Neural progenitor cell (in vitro differentiated cells): ENCODE measurements at regions not wholly inside any gene's neighbourhood (a gene's known extent, or its start where the extent isn't known, plus 50 kb on each side); places are given as distances from the start of the nearest gene placed in this dataset.

Source experiments
- DNase-seq: peaks from one replicate; pipeline ENCODE4 v3.0.0-alpha.2; 2016; ENCODE audit warnings: low spot score
- H2AFZ ChIP-seq: fragments of 200-600 bp; sonication (generic); replicated peaks from 2 replicates; pipeline ENCODE4 v1.6.1; 2016; ENCODE audit warnings: antibody characterized with exemption
- H3F3A ChIP-seq: fragments of 200-600 bp; sonication (generic); 2 replicates; pipeline ENCODE4 v1.6.1; 2016; ENCODE audit warnings: antibody characterized with exemption, low read depth
- H3K27ac ChIP-seq: fragments of 200-600 bp; sonication (generic); 2 replicates; pipeline ENCODE4 v1.5.1; 2016; ENCODE audit warnings: mild to moderate bottlenecking
- H3K27me3 ChIP-seq: fragments of 200-600 bp; sonication (generic); 2 replicates; pipeline ENCODE4 v1.6.1; 2016; ENCODE audit warnings: mild to moderate bottlenecking, moderate library complexity
- H3K36me3 ChIP-seq: fragments of 200-600 bp; sonication (generic); 2 replicates; pipeline ENCODE4 v1.5.1; 2016
- H3K4me1 ChIP-seq: fragments of 200-600 bp; sonication (generic); 2 replicates; pipeline ENCODE4 v1.6.1; 2016; ENCODE audit warnings: mixed run types
- H3K4me2 ChIP-seq: fragments of 200-600 bp; sonication (generic); 2 replicates; pipeline ENCODE4 v1.6.1; 2016
- H3K4me3 ChIP-seq: fragments of 200-600 bp; sonication (generic); 2 replicates; pipeline ENCODE4 v1.5.1; 2016
- H3K79me2 ChIP-seq: fragments of 200-600 bp; sonication (generic); 2 replicates; pipeline ENCODE4 v1.6.1; 2016; ENCODE audit warnings: low read depth
- H3K9ac ChIP-seq: fragments of 200-600 bp; sonication (generic); 2 replicates; pipeline ENCODE4 v1.6.1; 2016
- H3K9me3 ChIP-seq: fragments of 200-600 bp; sonication (generic); 2 replicates; pipeline ENCODE4 v1.5.1; 2016; ENCODE audit warnings: low read depth
- H4K20me1 ChIP-seq: fragments of 200-600 bp; sonication (generic); 2 replicates; pipeline ENCODE4 v1.6.1; 2016; ENCODE audit warnings: low read depth
- H3K27ac Mint-ChIP-seq: 3 replicates; pipeline ENCODE4 v1.8.0; 2021; ENCODE audit warnings: mixed read lengths
- H3K27me3 Mint-ChIP-seq: 2 replicates; pipeline ENCODE4 v1.8.0; 2022; ENCODE audit warnings: low read depth, mild to moderate bottlenecking, inconsistent platforms, moderate library complexity, mixed read lengths; ENCODE audit not compliant: insufficient read depth
- H3K36me3 Mint-ChIP-seq: 3 replicates; pipeline ENCODE4 v1.8.0; 2021; ENCODE audit warnings: mixed read lengths
- H3K4me1 Mint-ChIP-seq: 3 replicates; pipeline ENCODE4 v1.8.0; 2021; ENCODE audit warnings: mixed read lengths
- H3K4me3 Mint-ChIP-seq: 3 replicates; pipeline ENCODE4 v1.8.0; 2021; ENCODE audit warnings: mild to moderate bottlenecking, moderate library complexity, mixed read lengths
- H3K9me3 Mint-ChIP-seq: 3 replicates; pipeline ENCODE4 v1.8.0; 2020; ENCODE audit warnings: mixed read lengths
- CTCF ChIP-seq: fragments of 200-600 bp; sonication (generic); IDR thresholded peaks from 2 replicates; pipeline ENCODE4 v1.5.1; 2017; ENCODE audit warnings: antibody characterized with exemption, mild to moderate bottlenecking
- EZH2 ChIP-seq: fragments of 200-600 bp; sonication (generic); IDR thresholded peaks from 2 replicates; pipeline ENCODE4 v1.6.1; 2017; ENCODE audit warnings: antibody characterized with exemption, mild to moderate bottlenecking, moderate library complexity
- EZH2phosphoT487 ChIP-seq: fragments of 200-600 bp; sonication (generic); IDR thresholded peaks from 2 replicates; pipeline ENCODE4 v1.6.1; 2017; ENCODE audit warnings: antibody characterized with exemption

- Mint-ChIP-seq H3K9me3 (peaks cover 3% of the 10 kb centered on the region), H3K4me3 (no peak overlapping the region), H3K27me3 (peaks cover 3% of the 10 kb centered on the region), H3K36me3 (no peaks in the 10 kb centered on the region), H3K27ac (no peak overlapping the region), H3K4me1 (peaks cover 21% of the 10 kb centered on the region)
- TF ChIP-seq CTCF, result no peak
- TF ChIP-seq EZH2phosphoT487, result no peak
- no peak for TF ChIP-seq EZH2
- no peak for DNase-seq
- no peaks in the 10 kb centered on the region for H4K20me1 ChIP-seq
- H3K79me2 ChIP-seq, result no peaks in the 10 kb centered on the region
- H3K4me1 ChIP-seq, result peaks cover under 1% of the 10 kb centered on the region
- no peaks in the 10 kb centered on the region for H3K27me3 ChIP-seq
- no peak overlapping the region for H3K9ac ChIP-seq
- no peak overlapping the region for H3K27ac ChIP-seq
- H3K4me3 ChIP-seq, result no peak overlapping the region
- no peaks in the 10 kb centered on the region for H3K36me3 ChIP-seq
- H3K9me3 ChIP-seq, result no peaks in the 10 kb centered on the region
- no peak overlapping the region for H3K4me2 ChIP-seq
- H3F3A ChIP-seq, result no peaks in the 10 kb centered on the region
- no peak overlapping the region for H2AFZ ChIP-seq
Observed at GRCh38 chr3:75332794-75333193, 331.3 kb upstream of the FRG2C start.

GRCh38 chr3:75334299-75334698 is 329.8 kb upstream of the FRG2C start:
- Histone ChIP-seq H3K36me3 (no peaks in the 10 kb centered on the region), H3K9ac (no peak overlapping the region), H2AFZ (no peak overlapping the region), H3F3A (no peaks in the 10 kb centered on the region), H3K4me1 (no peaks in the 10 kb centered on the region), H3K4me2 (no peak overlapping the region), H3K27me3 (no peaks in the 10 kb centered on the region), H3K79me2 (no peaks in the 10 kb centered on the region), H3K4me3 (no peak overlapping the region), H3K27ac (no peak overlapping the region), H4K20me1 (no peaks in the 10 kb centered on the region), H3K9me3 (no peaks in the 10 kb centered on the region)
- Mint-ChIP-seq H3K36me3 (no peaks in the 10 kb centered on the region), H3K4me1 (peaks cover 13% of the 10 kb centered on the region), H3K27ac (no peak overlapping the region), H3K27me3 (no peaks in the 10 kb centered on the region), H3K9me3 (peaks cover 3% of the 10 kb centered on the region), H3K4me3 (no peak overlapping the region)
- DNase-seq, result no peak
- TF ChIP-seq EZH2phosphoT487, result no peak
- TF ChIP-seq EZH2, result no peak
- no peak for TF ChIP-seq CTCF

- Mint-ChIP-seq H3K27ac (no peak overlapping the region), H3K27me3 (no peaks in the 10 kb centered on the region)
- no peak for TF ChIP-seq EZH2phosphoT487
- no peak for TF ChIP-seq CTCF
- TF ChIP-seq EZH2, result no peak
Observed at GRCh38 chr3:75337226-75337900, 326.8 kb upstream of the FRG2C start.

More at GRCh38 chr3:75337226-75337900, 326.8 kb upstream of the FRG2C start:
- H3K4me3 ChIP-seq, result no peak overlapping the region
- H2AFZ ChIP-seq, result no peak overlapping the region
- H3F3A ChIP-seq, result no peaks in the 10 kb centered on the region
- no peaks in the 10 kb centered on the region for H3K36me3 ChIP-seq
- Mint-ChIP-seq H3K4me3 (no peak overlapping the region), H3K9me3 (peaks cover 3% of the 10 kb centered on the region), H3K36me3 (no peaks in the 10 kb centered on the region), H3K4me1 (peaks cover 3% of the 10 kb centered on the region)
- no peak for DNase-seq
- H4K20me1 ChIP-seq, result no peaks in the 10 kb centered on the region
- H3K9me3 ChIP-seq, result no peaks in the 10 kb centered on the region
- no peak overlapping the region for H3K9ac ChIP-seq
- no peaks in the 10 kb centered on the region for H3K27me3 ChIP-seq
- no peak overlapping the region for H3K4me2 ChIP-seq
- H3K27ac ChIP-seq, result no peak overlapping the region
- no peaks in the 10 kb centered on the region for H3K4me1 ChIP-seq
- H3K79me2 ChIP-seq, result no peaks in the 10 kb centered on the region
